Endodermal cell (in vitro differentiated cells): ENCODE measurements at regions not wholly inside any gene's neighbourhood (a gene's known extent, or its start where the extent isn't known, plus 50 kb on each side); places are given as distances from the start of the nearest gene placed in this dataset.
"Not testable (repeated sequence)": the region's sequence is repeated elsewhere in the genome, so short reads cannot be mapped to it uniquely, and the experiment has no call there.

Source experiments
- DNase-seq: peaks from one replicate; pipeline ENCODE4 v3.0.0-alpha.2; 2017
- H3K27ac ChIP-seq: 2 replicates; pipeline ENCODE4 v1.5.1; 2013; ENCODE audit warnings: mild to moderate bottlenecking, low read depth, low read length, moderate library complexity
- H3K27me3 ChIP-seq: 2 replicates; pipeline ENCODE4 v1.6.1; 2013; ENCODE audit warnings: mild to moderate bottlenecking, low read length, moderate library complexity; ENCODE audit not compliant: insufficient read depth, control insufficient read depth, poor library complexity, severe bottlenecking
- H3K36me3 ChIP-seq: 2 replicates; pipeline ENCODE4 v1.7.0; 2013; ENCODE audit warnings: mild to moderate bottlenecking, low read length, moderate library complexity; ENCODE audit not compliant: control insufficient read depth, insufficient read depth
- H3K4me1 ChIP-seq: one replicate; pipeline ENCODE4 v1.7.0; 2013; ENCODE audit warnings: low read length; ENCODE audit not compliant: control insufficient read depth, insufficient read depth
- H3K4me3 ChIP-seq: 2 replicates; pipeline ENCODE4 v1.5.1; 2013; ENCODE audit warnings: mild to moderate bottlenecking, low read length, moderate library complexity
- H3K9ac ChIP-seq: 2 replicates; pipeline ENCODE4 v1.6.1; 2013; ENCODE audit warnings: mild to moderate bottlenecking, low read length, moderate library complexity; ENCODE audit not compliant: poor library complexity, severe bottlenecking; ENCODE audit errors: extremely low read depth
- H3K9me3 ChIP-seq: 2 replicates; pipeline ENCODE4 v1.6.1; 2013; ENCODE audit warnings: mild to moderate bottlenecking, low read length, moderate library complexity; ENCODE audit not compliant: control insufficient read depth
- H3K27ac Mint-ChIP-seq: 2 replicates; pipeline ENCODE4 v1.8.0; 2020; ENCODE audit warnings: mixed read lengths
- H3K27me3 Mint-ChIP-seq: 2 replicates; pipeline ENCODE4 v1.8.0; 2021; ENCODE audit warnings: mild to moderate bottlenecking, mixed read lengths; ENCODE audit not compliant: insufficient read depth
- H3K36me3 Mint-ChIP-seq: 2 replicates; pipeline ENCODE4 v1.8.0; 2020; ENCODE audit warnings: low read depth, mixed read lengths
- H3K4me1 Mint-ChIP-seq: 2 replicates; pipeline ENCODE4 v1.8.0; 2020; ENCODE audit warnings: mixed read lengths
- H3K4me3 Mint-ChIP-seq: 2 replicates; pipeline ENCODE4 v1.8.0; 2020; ENCODE audit warnings: mild to moderate bottlenecking, moderate library complexity, mixed read lengths
- H3K9me3 Mint-ChIP-seq: 2 replicates; pipeline ENCODE4 v1.8.0; 2020; ENCODE audit warnings: mild to moderate bottlenecking, mixed read lengths
- WGBS, 2 experiments: methylation state at CpG; one replicate each; pipeline versions ENCODE4 v1.1.5 to v1.1.7; 2013; ENCODE audit warnings: missing lambda C conversion rate in 2 of 2, mixed read lengths in 1 of 2; ENCODE audit not compliant: insufficient coverage in 1 of 2, insufficient read length in 1 of 2; 5-methylcytosine and 5-hydroxymethylcytosine counted together

- H3K4me3 Mint-ChIP-seq, H3K4me1 ChIP-seq, H3K4me1 Mint-ChIP-seq, H3K36me3 Mint-ChIP-seq, H3K27me3 ChIP-seq, H3K9me3 ChIP-seq, H3K4me3 ChIP-seq, H3K27ac Mint-ChIP-seq, DNase-seq, H3K9ac ChIP-seq, H3K36me3 ChIP-seq, H3K27me3 Mint-ChIP-seq, H3K9me3 Mint-ChIP-seq, H3K27ac ChIP-seq: not testable (repeated sequence)
- WGBS, 2 experiments: no CpG with 5 or more reads among the region's 4 CpGs
Observed at GRCh38 chr2:97431169-97431725, 158.4 kb downstream of the ANKRD36B start.

- WGBS, 2 experiments: no CpG with 5 or more reads among the region's 2 CpGs
- not testable (repeated sequence) for H3K9me3 ChIP-seq, H3K27ac Mint-ChIP-seq, H3K36me3 Mint-ChIP-seq, H3K4me1 ChIP-seq, H3K27ac ChIP-seq, H3K9ac ChIP-seq, DNase-seq, H3K9me3 Mint-ChIP-seq, H3K27me3 ChIP-seq, H3K27me3 Mint-ChIP-seq, H3K4me1 Mint-ChIP-seq, H3K36me3 ChIP-seq, H3K4me3 Mint-ChIP-seq, H3K4me3 ChIP-seq
Observed at GRCh38 chr2:97422376-97422775, 167.3 kb downstream of the ANKRD36B start.

- not testable (repeated sequence) for H3K9ac ChIP-seq, H3K4me1 ChIP-seq, H3K4me3 ChIP-seq, H3K4me3 Mint-ChIP-seq, H3K36me3 ChIP-seq, H3K27me3 Mint-ChIP-seq, H3K4me1 Mint-ChIP-seq, H3K27me3 ChIP-seq, H3K9me3 Mint-ChIP-seq, H3K9me3 ChIP-seq, H3K27ac ChIP-seq, H3K36me3 Mint-ChIP-seq, DNase-seq, H3K27ac Mint-ChIP-seq
- WGBS, 2 experiments: no CpG with 5 or more reads among the region's 2 CpGs
Observed at GRCh38 chr2:97406340-97406739, 183.3 kb downstream of the ANKRD36B start.

DNA sequence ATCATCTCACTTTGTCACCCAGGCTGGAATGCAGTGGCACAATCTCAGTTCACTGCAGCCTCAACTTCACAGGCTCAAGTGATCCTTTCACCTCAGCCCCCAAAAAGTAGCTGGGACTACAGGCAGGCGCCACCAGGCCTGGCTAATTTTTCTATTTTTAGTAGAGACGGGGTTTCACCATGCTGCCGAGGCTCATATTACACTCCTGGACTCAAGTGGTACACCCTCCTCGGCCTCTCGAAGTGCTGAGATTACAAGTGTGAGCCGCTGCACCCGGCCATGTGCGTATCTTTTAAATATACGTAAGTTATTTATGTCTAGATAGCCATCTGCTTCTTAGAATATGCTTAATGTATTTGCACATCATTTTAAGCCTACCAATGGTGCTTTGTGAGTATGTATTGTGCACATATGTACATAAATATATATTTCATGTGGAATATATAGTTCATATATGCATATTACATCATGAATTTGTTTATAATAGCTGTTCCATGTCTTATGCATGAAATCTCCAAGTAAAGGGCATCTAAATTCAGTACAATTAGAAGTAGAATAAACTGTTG is 184.4 kb downstream of the ANKRD36B start:
- H3K4me1 ChIP-seq, H3K4me1 Mint-ChIP-seq, DNase-seq, H3K27ac Mint-ChIP-seq, H3K27me3 ChIP-seq, H3K36me3 ChIP-seq, H3K4me3 ChIP-seq, H3K27me3 Mint-ChIP-seq, H3K36me3 Mint-ChIP-seq, H3K27ac ChIP-seq, H3K9me3 Mint-ChIP-seq, H3K9ac ChIP-seq, H3K4me3 Mint-ChIP-seq, H3K9me3 ChIP-seq: not testable (repeated sequence)
- WGBS, 2 experiments: no CpG with 5 or more reads among the region's 9 CpGs

GRCh38 chr2:97402678-97403077 is 187.0 kb downstream of the ANKRD36B start:
- not testable (repeated sequence) for H3K36me3 Mint-ChIP-seq, H3K4me1 ChIP-seq, H3K4me3 Mint-ChIP-seq, H3K9ac ChIP-seq, H3K27me3 Mint-ChIP-seq, H3K4me3 ChIP-seq, DNase-seq, H3K4me1 Mint-ChIP-seq, H3K27me3 ChIP-seq, H3K9me3 ChIP-seq, H3K27ac Mint-ChIP-seq, H3K36me3 ChIP-seq, H3K9me3 Mint-ChIP-seq, H3K27ac ChIP-seq
- no CpG with 5 or more reads among the region's 5 CpGs for WGBS, 2 experiments

- H3K36me3 Mint-ChIP-seq, H3K36me3 ChIP-seq, DNase-seq: not testable (repeated sequence)
Observed at GRCh38 chr2:97395691-97396090, 194.0 kb downstream of the ANKRD36B start.

DNA sequence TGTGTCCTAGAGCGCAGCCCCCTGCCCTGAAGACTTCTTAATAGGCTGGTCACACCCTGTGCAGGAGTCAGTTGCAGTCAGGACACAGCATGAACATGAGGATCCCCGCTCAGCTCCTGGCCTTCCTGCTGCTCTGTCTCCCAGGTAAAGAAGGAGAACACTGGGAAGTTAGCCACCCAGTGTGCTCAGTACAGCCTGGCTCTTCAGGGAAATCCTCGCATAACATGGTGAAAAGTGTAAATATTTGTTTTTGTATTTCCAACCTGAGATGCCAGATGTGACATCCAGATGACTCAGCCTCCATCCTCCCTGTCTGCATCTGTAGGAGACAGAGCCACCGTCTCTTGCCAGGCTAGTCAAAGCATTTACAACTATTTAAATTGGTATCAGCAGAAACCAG is 203.9 kb downstream of the ANKRD36B start:
- not testable (repeated sequence) for H3K27me3 Mint-ChIP-seq, H3K9ac ChIP-seq, H3K27me3 ChIP-seq, H3K36me3 ChIP-seq, H3K9me3 ChIP-seq, H3K9me3 Mint-ChIP-seq, H3K4me3 ChIP-seq, H3K36me3 Mint-ChIP-seq, H3K4me1 Mint-ChIP-seq, H3K4me3 Mint-ChIP-seq, H3K4me1 ChIP-seq, DNase-seq, H3K27ac Mint-ChIP-seq, H3K27ac ChIP-seq
- WGBS, 2 experiments: no CpG with 5 or more reads among the region's 4 CpGs

More at GRCh38 chr2:97395691-97396090, 194.0 kb downstream of the ANKRD36B start:
- not testable (repeated sequence) for H3K4me1 Mint-ChIP-seq, H3K4me3 Mint-ChIP-seq, H3K27me3 Mint-ChIP-seq, H3K9me3 Mint-ChIP-seq, H3K9ac ChIP-seq, H3K4me3 ChIP-seq, H3K4me1 ChIP-seq, H3K27ac Mint-ChIP-seq, H3K27ac ChIP-seq, H3K9me3 ChIP-seq, H3K27me3 ChIP-seq
- WGBS, 2 experiments: 90% methylated on average over 2 of the region's 4 CpGs; no CpG with 5 or more reads in 1 of the 2 experiments
